Activated T-helper 1 cell treated with anti-CD3 and anti-CD28 coated beads, Interleukin-2, amount 50 U/mL, for 16 hours (primary cell): ENCODE measurements at regions not wholly inside any gene's neighbourhood (a gene's known extent, or its start where the extent isn't known, plus 50 kb on each side); places are given as distances from the start of the nearest gene placed in this dataset.
"Not testable (repeated sequence)": the region's sequence is repeated elsewhere in the genome, so short reads cannot be mapped to it uniquely, and the experiment has no call there.

Experiments
- DNase-seq, 2 donors: peaks; one replicate each; pipeline ENCODE4 v3.0.0-alpha.2; 2020; ENCODE audit warnings: low read depth in 1 of 2, low spot score in 1 of 2

DNA sequence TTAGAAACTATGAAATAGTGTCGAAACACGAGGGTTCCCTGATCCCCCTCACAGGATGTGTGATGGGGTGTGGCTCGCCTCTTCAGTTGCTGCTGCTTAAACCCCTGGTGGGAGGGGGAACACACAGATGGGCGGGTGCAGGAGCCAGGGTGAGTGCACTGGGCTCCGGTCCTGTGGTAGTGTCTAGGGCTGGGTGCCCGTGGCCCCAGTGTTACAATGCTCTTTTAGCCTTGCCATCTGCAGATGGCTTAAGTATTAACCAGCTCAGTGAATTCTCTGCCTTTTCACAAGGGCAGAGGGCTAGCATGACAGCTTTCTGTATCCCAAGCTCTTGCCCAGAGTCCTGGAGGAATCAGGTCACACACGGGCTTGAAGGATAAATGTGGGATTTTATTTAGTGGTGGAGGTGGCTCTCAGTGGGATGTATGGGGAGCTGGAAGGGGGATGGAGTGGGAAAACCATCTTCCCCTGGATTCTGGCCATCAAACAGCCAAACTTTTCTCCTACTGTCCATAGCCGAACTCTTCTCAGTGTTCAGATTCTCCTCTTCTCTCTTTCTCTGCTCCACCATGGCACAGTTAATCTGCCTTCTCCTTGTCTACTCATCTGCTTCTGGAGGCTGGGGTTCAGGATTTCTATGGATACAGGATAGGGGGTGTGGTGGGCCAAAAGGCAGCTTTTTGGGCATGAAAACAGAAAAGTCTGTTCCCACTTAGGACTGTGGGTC lies 659.0 kb downstream of the EPM2A start:
- no peak for DNase-seq

- DNase-seq = no peak
Observed at GRCh38 chr6:145077382-145077781, 657.9 kb downstream of the EPM2A start.

DNA sequence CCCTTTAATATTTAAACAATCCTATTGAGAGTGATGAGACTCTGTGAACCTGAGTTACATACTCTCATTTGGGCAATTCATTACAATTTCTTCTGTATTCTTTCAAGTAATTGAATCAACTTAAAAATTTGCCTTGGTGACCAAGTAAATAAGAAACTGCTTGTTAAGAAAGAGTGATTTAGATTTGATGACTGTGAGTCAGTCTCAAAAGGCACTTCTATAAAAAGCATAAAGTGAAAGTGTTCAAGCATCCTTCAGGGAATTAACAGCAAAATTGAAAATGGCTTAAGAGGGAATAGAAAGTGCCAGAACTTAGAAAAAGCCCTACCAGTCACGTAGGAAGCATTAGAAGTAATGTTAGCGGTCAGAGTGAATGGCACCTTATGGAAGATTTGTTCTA lies 654.7 kb downstream of the EPM2A start:
- DNase-seq = no peak

DNA sequence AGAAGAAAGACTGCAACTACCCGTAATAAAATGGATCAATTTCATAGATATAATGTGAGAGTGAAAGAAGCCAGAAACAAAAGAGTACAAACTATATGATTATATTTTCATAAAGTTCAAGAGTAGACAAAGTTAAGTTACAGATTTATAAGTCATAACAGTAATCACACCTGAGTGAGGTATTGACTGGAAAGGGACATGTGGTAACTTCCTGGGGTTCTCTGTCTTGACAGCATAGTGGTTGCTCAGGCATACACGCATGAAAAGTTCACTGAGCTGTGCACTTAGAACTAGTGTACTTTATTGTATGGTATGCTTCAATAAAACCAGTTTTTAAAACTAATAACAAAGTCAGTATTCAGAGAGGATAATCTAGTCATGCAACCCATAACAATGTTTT lies 653.6 kb downstream of the EPM2A start:
- no peak for DNase-seq

- no peak for DNase-seq
Observed at GRCh38 chr6:145082359-145082758, 653.0 kb downstream of the EPM2A start.

- DNase-seq = no peak
Observed at GRCh38 chr6:145086197-145086596, 649.1 kb downstream of the EPM2A start.

DNA sequence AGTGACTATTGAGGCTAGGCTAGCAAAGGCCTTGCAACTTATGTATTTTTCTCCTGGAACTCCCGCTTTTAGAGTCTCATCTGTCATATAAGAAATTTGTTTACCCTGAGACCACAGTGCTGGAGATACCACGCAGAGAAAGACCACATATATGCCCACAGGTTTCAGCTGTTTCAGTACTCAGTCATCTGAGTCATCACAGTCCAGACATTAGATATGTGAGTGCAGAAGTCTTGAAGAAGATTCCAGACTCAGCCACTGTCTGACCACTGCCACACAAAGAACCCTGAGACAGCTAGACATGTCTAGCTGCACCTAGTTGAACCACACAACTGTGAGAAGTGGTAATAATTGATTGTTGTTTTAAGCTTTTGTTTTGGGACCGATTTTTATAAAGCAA lies 648.3 kb downstream of the EPM2A start:
- DNase-seq = no peak

DNA sequence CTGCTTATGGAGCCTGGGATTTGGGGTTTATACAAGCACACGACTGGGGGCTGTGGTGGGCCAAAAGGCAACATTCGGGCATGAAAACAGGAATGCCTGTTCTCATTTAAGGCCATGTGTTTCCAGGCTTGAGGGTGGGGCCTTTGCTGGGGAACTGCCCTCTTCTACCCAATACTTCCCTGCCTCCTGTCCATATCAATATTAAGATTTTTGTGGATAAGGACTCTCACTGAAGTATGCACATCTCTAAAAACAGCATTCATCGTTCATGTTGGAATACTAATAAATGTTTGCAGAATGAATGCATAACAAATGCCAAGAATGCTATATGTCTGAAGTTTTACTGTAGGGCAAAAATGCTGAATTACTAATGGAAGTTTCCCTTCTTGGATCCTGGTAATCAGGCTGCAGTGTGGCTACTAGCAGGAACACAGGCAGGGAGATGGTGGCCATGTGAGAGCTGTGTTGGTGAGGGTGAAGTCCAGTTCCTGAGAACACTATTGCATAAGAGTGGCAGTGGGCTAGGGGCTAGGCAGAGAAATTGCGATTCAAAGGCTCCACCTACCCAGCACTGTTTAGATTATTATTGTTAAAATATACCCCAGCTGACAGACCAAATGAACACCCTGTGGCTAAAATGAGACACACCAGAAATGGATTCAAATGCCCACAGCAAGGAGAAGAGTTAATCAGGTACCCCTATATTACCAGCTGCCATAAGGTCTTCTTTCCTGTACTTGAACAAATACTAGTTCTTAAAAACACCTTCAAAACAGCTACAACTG lies 644.3 kb downstream of the EPM2A start:
- no peak for DNase-seq

GRCh38 chr6:145091586-145092142 lies 643.7 kb downstream of the EPM2A start:
- DNase-seq = no peak

GRCh38 chr6:145092554-145092953 lies 642.8 kb downstream of the EPM2A start:
- no peak for DNase-seq

DNA sequence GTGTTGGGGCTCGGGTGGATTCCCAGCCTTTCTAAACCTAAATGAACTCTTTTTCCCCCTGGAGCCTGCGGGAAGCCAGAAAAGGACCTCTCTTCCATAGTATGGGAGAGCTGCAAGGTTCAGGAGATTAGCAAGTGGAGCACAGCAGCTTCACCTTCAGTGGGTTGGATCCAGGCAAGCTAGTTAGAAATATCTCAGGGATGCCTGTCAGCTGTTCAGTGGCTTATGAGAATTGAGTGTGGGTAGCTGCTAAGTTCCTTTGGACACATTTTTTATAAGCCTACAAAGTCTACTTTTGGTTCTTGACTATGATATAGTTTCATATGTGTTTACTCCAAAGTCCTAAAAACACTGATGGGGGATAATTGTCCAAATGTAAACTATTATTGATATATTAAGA lies 642.1 kb downstream of the EPM2A start:
- DNase-seq = no peak

GRCh38 chr6:145096846-145097245 lies 638.5 kb downstream of the EPM2A start:
- DNase-seq = no peak

GRCh38 chr6:145098127-145098526 lies 637.2 kb downstream of the EPM2A start:
- not testable (repeated sequence) for DNase-seq

- no peak for DNase-seq
Observed at GRCh38 chr6:145099713-145100112, 635.6 kb downstream of the EPM2A start.

DNA sequence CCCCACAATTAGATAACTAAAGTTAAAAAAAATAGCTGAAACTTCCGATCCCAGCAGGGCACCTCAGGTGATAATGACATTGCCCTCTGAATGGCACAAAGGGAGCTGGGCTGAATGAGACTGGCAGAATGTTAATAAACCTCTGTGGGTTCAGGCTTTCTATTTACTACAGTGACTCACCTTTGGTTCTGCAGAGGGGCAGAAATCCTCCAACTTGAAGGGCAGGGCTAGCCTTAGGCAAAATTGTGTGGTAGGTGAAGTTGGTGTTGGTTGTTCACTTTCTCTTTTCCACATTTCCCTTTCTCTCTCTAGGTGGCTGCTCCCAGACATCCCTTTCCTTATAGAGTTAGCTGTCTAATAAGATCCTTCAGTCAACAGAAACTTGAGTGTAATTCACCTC lies 625.2 kb downstream of the EPM2A start:
- no peak for DNase-seq

GRCh38 chr6:145111407-145111806 lies 623.9 kb downstream of the EPM2A start:
- DNase-seq = not testable (repeated sequence)

DNA sequence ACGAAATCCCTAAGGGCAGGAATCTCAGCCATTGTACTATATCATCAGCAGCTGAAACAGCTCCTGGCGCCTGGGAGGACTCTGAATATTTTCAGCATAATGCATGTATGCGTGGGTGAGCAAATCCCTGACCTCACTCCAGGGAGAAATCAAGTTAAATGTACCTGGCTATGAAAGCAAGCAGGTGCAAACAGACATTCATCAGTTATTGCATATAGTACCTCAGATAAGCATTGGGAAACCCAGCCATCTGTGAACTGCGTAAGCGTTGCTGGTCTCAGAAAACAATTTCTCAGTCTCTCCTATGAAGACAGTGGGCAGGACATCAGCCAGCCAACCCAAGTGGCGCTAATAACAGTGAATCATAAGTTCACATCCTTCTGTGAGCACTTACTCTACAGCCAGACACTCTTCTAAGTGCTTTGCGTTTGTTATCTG lies 622.6 kb downstream of the EPM2A start:
- DNase-seq = no peak

- no peak for DNase-seq
Observed at GRCh38 chr6:145115638-145116037, 619.7 kb downstream of the EPM2A start.

DNA sequence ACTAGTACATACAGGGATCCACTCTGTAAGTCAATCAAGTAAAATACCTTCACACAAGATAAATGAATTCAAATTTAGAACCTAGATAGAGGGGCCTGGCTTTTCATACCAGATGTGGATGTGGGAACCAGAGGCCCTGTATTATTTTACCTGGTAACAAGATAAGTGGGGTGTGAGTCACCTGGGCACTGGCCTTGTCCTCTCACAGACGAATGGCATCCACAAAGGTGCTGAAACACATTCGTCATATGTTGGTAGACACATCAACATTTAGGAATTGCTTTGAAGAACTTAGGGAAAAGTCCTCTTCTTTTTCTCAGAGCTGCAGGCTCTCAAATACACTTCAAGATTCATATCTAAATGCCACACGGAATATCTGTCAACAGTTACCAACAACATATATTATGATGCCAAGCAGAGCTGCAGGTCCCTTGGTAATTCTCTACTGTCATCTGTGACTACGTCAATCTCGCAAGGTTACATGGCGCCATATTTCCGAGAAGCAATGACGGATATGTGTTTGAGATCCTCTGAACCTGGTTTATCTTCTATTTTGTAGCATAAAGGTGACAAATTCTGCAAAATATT lies 618.6 kb downstream of the EPM2A start:
- DNase-seq = no peak

DNA sequence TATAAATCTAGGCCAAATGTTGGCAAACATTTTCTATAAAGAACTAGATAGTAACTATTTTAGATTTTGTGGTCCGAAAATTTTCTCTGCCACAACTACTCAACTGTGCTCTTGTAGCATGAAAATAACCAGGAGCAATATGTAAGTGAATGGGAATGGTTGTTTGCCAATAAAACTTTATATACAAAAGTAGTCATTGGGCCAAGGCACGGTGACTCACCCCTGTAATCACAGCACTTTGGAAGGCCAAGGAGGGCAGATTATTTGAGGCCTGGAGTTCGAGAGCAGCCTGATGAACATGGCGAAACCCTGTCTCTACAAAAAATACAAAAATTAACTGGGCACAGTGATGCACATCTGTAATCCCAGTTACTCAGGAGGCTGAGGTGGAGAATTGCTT lies 617.1 kb downstream of the EPM2A start:
- no peak for DNase-seq

GRCh38 chr6:145119081-145119480 lies 616.2 kb downstream of the EPM2A start:
- DNase-seq = no peak

- DNase-seq = no peak
Observed at GRCh38 chr6:145132709-145133108, 602.6 kb downstream of the EPM2A start.
